ENCODE measurements at regions not wholly inside any gene's neighbourhood (a gene's known extent, or its start where the extent isn't known, plus 50 kb on each side); places are given as distances from the start of the nearest gene placed in this dataset.
"Not testable (repeated sequence)": the region's sequence is repeated elsewhere in the genome, so short reads cannot be mapped to it uniquely, and the experiment has no call there.

DNA sequence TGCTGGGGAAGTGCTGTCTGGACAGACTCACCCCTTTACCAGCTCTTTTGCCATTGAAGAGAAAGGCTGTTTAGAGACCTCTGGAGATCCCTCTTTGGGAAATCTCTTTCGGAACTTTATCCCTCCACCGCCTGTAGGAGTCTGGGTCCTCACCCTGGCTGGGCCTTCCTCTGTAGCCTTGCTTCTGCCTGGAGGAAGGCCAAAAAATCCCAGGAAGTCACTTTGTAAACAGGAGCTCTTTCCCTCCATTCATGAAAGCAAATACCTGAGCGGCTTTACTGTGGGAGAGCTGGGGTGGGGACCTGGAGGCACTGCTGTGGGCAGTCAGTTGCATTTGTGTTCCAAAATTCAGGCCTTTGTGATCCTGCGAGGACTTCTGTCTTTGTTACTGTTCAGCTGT lies 126.2 kb downstream of the KLF6 start:
- DNase-seq = no peak

DNA sequence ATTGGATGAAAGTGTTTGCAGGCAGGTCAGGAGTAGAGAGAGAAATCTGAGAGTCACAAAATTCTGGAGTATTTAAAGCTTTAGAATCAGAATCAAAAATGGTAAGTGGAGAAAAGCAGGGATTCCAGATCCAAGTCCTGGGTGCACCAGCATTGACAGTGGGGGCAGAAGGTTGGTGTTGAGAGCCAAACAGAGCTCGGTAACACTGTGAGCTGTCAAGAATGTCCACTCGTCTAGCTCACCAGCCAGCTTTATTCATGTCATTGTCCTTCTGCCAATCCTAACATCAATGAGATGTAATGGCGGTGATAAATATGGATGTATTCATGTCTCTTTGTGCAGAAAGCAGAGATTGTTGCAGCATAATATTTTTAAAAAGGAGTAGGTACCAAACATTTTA lies 128.8 kb downstream of the KLF6 start:
- DNase-seq = no peak

DNA sequence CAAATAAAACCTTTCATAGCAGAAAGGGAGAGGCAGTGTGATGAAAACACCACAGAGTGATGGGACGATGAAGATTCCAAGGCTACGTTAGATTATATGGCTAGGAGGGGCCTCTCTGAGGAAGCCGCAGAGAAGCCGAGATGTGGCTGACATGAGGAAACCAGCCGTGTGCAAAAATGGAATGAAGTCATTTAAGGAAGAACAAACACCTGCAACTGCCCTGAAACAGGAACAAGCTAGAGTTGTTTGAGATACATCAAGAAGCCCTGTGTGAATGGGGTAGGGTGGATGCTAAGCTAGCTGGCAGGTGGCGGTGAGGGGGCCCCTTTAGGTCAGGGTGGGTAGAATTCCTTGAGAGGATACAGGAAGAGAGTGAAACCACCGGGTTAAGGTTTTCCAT lies 129.5 kb downstream of the KLF6 start:
- DNase-seq = peak in 1 of 2 donors; percentile 28

DNA sequence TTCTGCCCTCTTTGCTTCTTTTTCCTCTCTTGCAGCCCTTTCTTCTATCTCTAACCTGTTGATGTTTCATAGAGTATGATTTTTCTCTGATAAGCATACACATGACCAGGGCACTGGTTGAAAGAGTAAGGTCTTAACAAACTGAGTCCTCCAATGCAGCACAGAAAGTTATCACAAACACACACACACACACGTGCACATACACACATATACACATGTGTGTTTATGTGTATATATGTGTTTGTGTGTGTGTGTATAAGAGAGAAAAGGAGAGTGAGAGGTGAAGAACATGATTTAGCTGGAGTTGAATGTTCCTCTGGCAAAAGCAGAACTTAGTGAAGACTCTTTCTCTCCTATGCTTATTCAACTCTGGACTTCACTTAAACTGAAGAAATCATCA lies 130.0 kb downstream of the KLF6 start:
- no peak for DNase-seq

DNA sequence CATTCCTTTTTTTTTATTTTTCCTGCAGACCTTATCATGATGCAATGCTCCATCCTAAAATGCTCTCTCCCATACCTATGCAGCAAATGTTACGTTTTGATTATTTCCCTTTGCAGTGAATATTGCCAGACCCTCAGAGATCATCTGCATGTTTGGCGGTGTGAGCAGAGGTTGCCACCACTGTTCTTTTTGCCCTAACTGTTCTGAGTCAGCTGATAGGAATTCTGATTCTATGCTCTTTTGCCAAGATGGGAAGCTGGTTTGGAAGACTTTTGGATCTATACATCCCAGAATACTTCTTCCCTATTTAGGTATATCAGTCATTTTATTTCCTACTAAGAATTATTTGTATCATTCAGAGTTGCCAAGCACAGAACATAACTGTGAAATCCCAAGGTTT lies 130.5 kb downstream of the KLF6 start:
- no peak for DNase-seq

DNA sequence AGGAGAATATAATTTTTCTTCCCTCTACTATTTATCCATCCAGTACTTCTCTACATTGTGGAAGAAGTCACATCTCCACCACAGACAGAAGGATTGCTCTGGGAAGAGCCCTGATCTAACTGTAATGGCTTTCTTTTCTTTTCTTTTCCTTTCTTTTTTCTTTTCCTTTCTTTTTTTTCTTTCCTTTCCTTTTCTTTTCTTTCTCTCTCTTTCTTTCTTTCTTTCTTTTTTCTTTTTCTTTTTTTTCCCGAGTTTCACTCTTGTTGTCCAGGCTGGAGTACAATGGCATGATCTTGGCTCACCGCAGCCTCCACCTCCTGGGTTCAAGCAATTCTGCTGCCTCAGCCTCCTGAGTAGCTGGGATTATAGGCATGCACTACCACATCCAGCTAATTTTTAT lies 131.7 kb downstream of the KLF6 start:
- DNase-seq = not testable (repeated sequence)

DNA sequence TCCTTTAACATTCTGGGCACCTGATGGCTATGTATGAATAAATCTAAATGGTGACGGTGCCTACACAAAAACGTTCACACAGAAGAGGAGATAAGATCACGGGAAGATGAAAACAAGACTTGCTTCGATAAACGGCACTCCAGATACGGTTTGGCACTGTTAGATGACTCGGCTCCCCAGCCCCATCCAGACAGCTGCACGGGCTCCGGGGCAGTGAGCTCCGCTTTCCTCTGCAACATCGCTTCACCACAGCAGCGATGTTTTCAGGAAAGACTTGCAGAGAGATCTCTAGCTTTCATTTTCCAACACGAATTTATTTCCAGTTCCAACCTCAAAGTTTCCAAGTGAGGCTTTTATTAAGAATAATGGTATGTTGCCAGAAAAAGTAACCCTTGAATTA lies 132.1 kb downstream of the KLF6 start:
- DNase-seq = no peak

DNA sequence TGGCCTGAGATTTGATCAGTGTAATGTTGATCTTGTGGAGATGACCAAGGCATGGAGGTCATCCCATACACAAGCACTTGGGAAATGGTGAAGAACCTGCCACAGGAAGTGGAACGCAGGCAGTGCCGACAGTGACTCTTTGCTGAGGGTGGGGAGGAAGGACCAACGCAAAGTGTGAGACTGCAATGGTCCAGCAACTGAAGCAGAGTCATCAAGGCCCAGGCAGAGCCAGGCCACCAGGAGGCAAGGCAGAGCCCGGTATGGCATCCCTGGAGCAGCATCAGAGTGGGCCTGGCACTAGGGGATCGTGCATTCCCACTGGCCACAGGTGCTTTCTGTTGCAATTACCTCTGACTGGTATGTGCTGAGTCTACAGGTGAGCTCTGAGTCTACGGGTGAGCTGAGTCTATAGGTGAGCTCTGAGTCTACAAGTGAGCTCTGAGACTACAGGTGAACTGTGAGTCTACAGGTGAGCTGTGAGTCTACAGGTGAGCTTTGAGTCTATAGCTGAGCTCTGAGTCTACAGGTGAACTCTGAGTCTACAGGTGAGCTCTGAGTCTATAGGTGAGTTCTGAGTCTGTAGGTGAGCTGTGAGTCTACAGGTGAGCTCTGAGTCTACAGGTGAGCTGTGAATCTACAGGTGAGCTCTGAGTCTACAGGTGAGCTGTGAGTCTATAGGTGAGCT lies 132.9 kb downstream of the KLF6 start:
- no peak for DNase-seq

DNA sequence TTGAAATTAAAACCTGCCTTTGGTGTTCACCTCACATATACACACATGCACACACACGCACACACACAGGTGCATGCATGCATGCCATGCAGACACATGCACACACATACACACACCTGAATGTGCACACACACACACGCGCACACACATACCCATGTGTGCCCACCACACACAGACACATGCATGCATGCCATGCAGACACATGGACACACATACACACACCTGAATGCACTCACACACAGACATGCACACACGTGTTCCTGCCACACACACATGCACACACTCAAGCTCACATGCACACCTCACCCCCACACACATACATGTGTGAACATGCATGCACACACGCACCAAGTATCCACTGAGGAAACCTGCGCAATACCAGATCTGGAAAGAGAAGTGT lies 136.4 kb downstream of the KLF6 start:
- DNase-seq = no peak

DNA sequence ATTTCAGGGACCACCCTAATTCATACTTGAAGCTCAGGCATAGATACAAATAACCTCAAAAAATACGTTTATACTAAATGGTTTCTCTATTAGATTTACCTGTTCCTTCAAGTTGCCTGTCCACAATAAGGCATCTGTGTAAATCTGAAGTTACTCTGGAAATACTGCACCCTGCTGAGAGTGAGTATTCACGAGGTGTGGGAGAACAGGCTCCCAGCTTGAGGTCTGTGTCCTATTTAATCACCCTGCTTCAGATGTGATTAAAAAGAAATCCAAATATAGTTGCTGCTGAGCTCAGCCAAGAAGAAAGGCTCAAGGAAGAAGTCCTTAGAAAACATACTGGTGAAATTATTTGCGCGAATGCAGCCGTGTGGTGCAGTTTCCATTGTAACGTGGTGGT lies 136.8 kb downstream of the KLF6 start:
- DNase-seq = no peak

DNA sequence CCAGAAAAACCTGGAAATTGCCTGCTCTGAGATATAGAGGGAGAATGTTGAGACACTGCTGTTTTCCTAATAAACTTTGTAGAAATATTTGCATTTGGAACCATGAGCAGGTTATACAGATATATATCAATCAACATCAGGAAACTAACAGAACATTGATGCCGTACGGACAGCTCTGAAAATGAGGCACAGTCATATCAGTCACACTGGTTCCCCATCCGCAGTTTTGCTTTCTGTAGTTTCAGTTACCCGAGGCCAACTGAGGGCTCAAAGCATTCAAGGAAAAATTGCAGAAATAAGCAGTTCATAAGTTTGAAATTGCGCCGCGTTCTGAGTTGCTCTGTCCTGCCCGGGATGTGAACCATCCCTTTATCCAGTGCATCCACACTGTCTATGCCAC lies 137.9 kb downstream of the KLF6 start:
- DNase-seq = no peak

DNA sequence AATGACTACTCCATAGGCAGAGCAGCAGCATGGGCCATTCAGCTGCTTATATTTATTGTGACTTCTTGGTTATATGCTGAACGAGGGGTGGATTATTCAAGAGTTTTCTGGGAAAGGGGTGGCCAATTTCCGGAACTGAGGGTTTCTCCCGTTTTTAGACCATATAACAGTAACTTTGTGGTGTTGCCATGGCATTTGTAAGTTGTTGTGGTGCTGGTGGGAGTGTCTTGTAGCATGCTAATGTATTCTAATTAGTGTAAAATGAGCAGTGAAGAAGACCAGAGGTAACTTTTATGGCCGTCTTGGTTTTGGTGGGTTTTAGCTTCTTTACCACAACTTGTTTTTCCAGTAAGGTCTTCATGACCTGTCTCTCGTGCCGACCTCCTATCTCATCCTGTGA lies 139.6 kb downstream of the KLF6 start:
- DNase-seq = no peak

DNA sequence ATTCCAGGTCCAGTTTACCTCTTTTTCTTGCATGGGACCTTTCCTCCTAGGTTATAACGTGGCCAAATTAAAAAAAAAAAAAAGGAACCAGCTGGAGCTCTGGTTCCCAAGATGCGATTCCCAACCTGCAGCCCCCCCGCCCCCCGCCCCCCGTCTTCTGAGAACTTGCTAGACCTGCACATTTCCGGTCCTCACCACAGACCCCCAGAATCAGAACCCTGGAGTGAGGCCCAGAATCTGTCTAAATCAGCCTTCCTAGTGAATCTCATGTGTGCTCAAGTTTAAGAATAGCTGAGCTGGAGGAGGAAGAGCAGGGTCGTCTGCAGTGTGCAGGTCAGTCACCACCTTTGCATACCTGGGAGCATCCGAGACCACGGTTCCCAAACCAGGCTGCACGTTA lies 144.2 kb downstream of the KLF6 start:
- DNase-seq = no peak

DNA sequence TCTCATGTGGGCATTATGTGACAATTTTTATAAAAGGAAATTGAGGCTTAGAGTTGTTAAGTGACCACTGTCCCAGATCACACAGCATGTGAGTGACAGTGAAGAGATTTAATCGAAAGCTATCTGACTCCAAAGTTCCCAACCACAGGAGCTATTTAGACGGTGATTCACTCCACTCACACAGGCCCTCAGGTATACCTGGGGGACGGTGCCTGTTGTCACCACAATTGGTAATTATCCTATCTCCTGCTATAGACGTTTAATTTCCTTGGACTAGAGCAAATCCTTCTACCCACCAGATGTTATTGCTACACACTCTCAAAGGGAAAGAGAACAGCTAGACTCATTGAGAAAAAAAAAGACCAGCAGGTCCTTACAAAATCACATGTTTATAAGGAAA lies 145.5 kb downstream of the KLF6 start:
- no peak for DNase-seq

DNA sequence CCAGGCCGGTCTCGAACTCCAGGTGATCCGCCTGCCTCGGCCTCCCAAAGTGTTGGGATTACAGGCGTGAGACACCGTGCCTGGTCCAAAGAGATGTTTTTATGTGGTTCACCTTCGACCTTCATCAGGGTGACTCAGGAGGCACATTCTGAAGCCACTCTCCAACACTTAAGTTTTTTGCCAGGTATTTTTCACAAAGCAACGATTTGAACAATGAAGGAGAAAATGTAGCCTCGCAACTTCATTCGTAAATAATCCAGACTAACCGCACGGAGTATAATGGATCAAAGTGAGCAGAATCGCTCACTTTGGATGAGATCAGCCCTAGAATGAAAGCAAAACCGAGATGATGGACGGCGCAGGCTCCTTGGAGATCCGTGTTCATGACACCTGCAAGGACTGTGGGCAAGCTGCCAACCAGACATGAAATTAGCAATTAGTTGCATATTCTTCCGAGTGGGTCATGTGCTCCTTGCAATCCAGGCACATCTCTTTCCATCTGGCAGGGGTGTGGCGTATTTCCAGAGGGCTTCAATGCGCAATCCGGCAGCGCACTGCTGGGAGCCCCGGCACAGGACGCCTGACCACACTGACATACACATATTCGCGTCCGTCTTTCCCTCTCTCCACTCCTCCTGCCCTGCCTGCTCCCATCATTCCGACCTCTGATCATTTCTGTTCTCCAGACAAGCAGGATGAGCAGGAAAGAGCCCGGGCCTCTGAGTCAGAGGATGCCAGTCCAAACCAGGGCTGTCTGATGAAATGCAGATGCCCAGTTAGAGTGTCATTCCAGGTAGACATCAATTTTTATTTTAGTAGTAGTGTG lies 148.4 kb downstream of the KLF6 start:
- no peak for DNase-seq

DNA sequence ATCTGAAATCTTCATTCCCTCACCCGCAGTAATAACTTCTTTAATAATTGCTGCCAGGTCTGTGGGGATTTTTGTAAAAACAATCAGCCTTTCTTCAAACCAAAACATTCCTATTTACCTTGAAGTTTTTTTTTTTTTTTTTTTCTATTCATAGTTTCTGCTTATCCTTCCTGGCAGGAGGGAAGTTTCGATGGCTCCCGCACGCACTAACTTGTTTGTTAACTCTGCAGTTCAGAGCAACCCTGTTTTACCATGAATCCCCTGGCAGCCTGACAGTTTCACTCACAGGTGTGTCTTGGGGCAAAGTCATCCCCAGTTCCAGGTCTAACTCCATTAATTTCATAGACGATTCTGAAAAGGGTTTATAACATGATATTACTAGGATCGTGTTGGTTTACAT lies 149.3 kb downstream of the KLF6 start:
- no peak for DNase-seq

DNA sequence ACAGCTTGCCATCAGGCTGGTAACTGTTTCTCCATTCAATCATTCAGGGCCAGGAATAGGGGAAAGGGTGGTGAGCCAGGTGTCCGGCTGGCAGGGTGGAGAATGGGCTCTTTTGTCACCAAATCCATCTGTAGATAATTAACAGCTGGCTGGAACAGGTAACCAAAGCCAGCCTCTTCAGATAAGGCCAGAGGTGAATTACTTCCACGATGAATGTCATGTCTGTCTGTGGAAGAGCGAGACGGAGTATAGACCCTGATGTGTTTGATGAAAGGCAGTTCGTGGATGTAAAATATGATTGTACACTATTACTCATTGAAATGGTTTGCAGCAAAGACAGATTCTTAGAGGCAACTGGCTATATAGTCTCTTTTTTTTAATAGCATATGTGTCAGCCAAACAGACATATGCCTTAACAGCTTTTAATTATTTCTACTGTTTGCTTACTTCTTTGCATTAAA lies 149.8 kb downstream of the KLF6 start:
- no peak for DNase-seq

DNA sequence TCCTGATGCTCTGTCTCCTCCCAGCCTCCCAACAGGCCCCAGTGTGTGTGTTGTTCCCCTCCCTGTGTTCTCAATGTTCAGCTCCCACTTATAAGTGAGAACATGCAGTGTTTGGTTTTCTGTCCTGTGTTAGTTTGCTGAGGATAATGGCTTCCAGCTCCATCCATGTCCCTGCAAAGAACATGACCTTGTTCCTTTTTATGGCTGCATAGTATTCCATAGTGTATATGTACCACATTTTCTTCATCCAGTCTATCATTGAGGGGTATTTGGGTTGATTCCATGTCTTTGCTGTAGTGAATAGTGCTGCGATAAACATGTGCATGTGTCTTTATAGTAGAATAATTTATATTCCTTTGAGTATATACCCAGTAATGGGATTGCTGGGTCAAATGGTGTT lies 150.4 kb downstream of the KLF6 start:
- not testable (repeated sequence) for DNase-seq

DNA sequence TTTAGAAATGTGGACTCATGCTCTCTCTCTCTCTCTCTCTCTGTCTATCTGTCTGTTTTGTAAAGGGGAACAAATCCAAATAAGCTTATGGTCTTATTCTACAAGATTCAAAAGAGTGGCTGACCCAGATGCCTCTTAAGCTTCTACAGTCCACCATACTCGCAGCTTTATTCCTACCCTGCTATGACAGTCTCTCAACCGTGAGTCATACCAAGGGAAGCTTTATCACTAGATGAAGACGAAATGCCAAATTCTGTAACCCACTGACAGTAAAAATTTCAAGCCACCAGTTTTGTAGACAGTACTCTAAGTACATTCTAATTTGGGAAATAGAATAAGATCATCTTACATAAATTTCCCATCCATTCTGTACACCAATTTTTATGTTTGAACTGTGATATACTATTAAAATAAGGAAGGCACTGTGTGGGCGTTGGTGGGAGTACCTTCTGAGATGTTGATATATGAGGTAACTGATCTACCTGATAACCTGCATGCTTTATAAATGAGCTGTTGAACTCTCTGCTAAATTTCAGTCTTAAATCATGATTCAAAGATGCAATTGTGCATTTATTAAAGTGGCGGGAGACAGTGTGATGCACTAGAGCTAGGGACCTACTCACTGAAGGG lies 153.2 kb downstream of the KLF6 start:
- DNase-seq = no peak

DNA sequence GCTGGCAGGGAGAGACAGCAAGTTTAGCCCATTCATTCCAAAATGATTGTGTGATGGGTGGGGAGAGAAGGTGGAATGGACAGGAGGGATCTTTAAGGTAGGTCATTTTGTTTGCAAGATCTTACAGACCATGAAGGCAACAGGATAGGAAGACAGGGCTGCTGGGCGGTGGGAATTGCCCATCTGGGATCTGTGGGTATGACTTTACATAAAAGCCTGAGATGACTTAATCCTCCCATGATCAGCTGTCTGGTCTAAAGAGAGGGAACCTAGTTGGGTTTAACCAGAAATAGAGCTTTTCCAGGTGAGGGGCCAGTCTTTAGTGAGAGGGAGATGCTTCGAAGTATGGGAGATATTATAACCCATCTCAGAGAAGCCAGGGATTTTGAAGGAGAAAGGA lies 153.7 kb downstream of the KLF6 start:
- no peak for DNase-seq

DNA sequence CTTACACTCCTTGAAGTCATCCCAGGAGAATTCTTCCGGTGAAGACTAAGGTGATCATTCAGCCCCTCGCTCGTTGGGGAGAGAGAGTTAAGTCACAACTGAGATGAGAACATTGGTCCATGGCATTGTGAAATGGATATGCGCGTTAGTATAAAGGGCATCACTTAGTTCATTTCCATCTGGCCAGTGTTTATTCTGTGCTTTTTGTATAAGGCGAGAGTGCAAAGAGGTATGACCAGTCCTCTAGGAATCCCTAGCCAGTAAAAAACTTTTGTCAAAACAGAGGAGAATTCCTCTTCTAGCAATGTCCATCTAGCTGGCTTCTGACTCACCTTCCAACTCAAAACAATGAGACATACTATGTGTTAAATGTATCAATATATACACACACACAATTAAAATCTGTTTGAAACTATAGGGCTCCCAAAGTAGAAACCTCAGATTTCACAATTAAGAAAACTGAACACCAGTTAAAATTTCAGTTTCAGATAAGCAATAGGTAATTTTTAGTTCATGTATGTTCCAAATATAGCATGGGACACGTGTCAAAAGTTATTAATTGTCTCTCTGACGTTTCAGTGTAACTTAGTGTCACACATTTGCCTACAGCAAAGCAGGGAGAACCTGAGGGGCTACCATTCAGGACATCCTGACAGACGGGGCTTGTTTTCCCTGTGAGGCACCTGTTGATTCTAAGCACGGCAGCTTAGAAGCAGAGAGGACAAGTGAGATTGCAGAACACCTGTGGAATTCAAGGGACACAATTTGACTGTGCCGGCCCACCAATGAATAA lies 158.9 kb downstream of the KLF6 start:
- no peak for DNase-seq

DNA sequence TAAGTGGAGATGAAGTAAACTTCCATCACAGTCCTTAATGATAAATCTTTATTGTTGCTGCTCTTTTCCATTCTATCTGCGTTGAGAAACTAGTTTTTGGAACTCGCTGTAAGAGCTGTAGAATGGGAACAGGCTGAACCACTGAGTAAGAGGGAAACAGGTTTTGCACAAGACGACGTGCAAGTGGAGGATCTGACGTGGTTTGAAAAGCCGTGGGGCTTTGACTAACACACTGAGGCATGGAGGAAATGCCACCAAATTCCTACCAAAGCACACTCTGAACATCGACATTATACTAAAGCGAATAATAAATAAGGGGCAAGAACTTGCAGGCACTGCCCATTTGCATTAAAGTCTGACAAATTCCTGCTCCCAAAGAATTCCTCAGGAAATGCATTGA lies 160.6 kb downstream of the KLF6 start:
- DNase-seq = no peak

DNA sequence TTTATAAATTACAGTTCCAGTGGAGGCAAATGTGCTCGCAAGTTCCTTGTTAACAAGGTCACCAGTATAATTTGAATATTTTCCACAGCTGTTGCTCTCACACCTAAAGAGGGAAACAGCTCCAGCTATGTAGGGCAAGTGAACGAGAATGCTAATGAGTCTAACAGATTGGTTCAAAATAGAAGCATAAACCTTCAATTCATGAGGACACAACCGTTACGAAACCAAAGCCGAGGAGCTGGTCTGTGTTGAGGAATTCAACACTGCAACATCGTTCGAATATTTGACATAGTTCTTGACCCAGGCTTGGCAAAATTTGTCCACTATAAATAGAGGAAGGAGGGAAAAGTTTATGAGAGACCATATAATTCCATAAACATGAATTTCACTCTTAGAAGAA lies 161.3 kb downstream of the KLF6 start:
- DNase-seq = no peak
